Activated naive CD8-positive, alpha-beta T cell treated with anti-CD3 and anti-CD28 coated beads, Interleukin-2, amount 10 ng/mL, durations not matched to agents 7 days and 5 days (primary cell): ENCODE measurements at regions not wholly inside any gene's neighbourhood (a gene's known extent, or its start where the extent isn't known, plus 50 kb on each side); places are given as distances from the start of the nearest gene placed in this dataset.

Experiments used
- ATAC-seq: fragments of 150-1000 bp; cut with Tn5 transposase; one replicate; pipeline ENCODE4 v1.10.0; 2021; ENCODE audit warnings: low read depth, moderate library complexity
- POLR2A ChIA-PET: fragments of 350-600 bp; sonication (Branson Sonifier 250); formaldehyde crosslinking; loops from one replicate; lab custom pipeline; 2021; ENCODE audit warnings: antibody characterized with exemption; lab: Charles Lee
- DNase-seq: peaks from one replicate; pipeline ENCODE4 v3.0.0; 2021
- H3K27ac Mint-ChIP-seq: one replicate; pipeline ENCODE4 v1.8.0; 2022; ENCODE audit warnings: mild to moderate bottlenecking, mixed read lengths
- H3K27me3 Mint-ChIP-seq: one replicate; pipeline ENCODE4 v1.8.0; 2022; ENCODE audit warnings: mild to moderate bottlenecking, moderate library complexity, mixed read lengths
- H3K36me3 Mint-ChIP-seq: one replicate; pipeline ENCODE4 v1.8.0; 2021; ENCODE audit warnings: mild to moderate bottlenecking, mixed read lengths
- H3K4me1 Mint-ChIP-seq: one replicate; pipeline ENCODE4 v1.8.0; 2021; ENCODE audit warnings: mixed read lengths
- H3K4me3 Mint-ChIP-seq: one replicate; pipeline ENCODE4 v1.8.0; 2022; ENCODE audit warnings: mild to moderate bottlenecking, moderate library complexity, mixed read lengths
- H3K9me3 Mint-ChIP-seq: one replicate; pipeline ENCODE4 v1.8.0; 2021; ENCODE audit warnings: mixed read lengths

DNA sequence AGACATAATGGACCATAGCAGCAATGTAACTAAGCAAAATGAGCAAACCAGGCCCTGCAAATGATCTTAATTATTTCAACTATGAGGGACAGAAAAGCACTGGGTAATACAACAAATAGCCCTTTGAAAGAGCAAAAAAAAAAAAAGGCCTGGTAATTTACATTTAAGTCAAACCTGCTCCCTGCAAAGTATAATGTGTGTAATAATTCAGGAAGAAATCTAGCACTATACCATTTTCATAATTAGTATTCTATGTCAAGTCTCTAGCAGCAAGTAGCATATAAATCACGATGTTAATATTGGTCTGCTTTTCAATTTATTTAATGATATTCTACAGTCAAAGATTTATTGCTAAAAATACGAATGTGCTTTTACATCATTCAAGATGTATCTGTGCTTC lies 489.6 kb downstream of the BMP2 start:
- POLR2A ChIA-PET, result no interaction called here
- DNase-seq (no peak), ATAC-seq (no peak)
- Mint-ChIP-seq H3K27me3 (no peaks in the 10 kb centered on the region), H3K36me3 (no peaks in the 10 kb centered on the region), H3K27ac (no peak overlapping the region), H3K4me1 (no peaks in the 10 kb centered on the region), H3K9me3 (peaks cover 2% of the 10 kb centered on the region), H3K4me3 (no peak overlapping the region)

DNA sequence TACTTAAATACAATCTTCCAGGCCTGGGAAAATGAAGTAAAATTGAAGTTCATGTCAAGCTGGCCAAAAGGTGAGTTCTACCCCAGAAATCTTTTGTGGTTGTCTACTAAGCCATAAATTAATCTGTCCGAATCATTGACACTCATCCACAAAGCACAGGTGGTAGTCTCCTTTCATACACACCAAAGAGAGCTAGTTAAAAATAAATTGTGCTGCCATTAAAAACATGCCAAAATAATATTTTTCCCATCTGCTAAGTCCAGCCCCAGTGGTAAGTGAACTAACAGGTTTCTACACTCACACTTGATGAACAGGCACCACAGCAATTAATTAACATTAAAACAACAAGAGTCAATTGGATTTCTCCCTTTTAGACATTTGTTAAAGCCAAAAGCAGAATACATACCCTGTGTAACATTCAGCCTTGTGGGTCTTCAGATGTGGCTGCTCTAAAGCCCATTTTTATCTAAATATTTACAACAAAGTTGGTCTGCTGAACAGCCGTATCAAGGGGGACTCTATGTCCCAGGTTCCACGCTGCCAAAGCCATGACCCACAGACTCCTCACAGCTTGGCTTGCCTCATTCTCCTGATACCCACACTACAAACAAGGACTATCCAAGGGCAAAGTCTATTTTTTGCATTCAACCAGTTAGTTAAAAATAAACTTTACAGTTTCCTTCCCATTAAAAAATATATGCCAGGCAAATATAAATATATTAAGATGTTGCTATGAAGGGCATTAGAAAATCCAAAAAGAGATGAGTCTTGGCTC lies 490.4 kb downstream of the BMP2 start:
- no peak overlapping the region for H3K27ac Mint-ChIP-seq
- DNase-seq (no peak), ATAC-seq (no peak)
- H3K27me3 Mint-ChIP-seq, result no peaks in the 10 kb centered on the region
- POLR2A ChIA-PET, result no interaction called here
- no peak overlapping the region for H3K4me3 Mint-ChIP-seq
- no peaks in the 10 kb centered on the region for H3K4me1 Mint-ChIP-seq
- H3K36me3 Mint-ChIP-seq, result no peaks in the 10 kb centered on the region
- peaks cover 3% of the 10 kb centered on the region for H3K9me3 Mint-ChIP-seq

DNA sequence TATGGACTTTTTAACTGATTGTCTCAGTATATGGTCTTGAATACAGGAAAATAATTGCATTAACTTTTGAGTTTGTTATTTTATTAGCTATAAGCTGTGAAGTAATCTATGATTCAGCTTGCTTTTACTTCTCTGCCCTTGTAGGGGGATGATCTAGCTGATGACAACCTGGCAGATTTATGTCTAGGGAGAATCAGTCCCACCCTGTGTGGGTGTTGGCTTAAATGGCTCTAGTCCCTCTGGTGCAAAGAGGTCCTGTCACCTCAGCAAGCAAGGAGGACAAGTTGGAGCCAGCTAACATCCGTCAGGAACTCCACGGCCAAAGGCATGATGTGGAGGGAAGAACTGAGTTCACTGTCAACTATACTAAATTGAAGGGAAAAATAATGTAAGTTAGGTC lies 495.3 kb downstream of the BMP2 start:
- Mint-ChIP-seq H3K27me3 (no peaks in the 10 kb centered on the region), H3K9me3 (peaks cover 2% of the 10 kb centered on the region), H3K4me1 (no peaks in the 10 kb centered on the region), H3K27ac (no peak overlapping the region), H3K4me3 (no peak overlapping the region), H3K36me3 (no peaks in the 10 kb centered on the region)
- no peak for DNase-seq
- ATAC-seq, result no peak
- POLR2A ChIA-PET, result no interaction called here

DNA sequence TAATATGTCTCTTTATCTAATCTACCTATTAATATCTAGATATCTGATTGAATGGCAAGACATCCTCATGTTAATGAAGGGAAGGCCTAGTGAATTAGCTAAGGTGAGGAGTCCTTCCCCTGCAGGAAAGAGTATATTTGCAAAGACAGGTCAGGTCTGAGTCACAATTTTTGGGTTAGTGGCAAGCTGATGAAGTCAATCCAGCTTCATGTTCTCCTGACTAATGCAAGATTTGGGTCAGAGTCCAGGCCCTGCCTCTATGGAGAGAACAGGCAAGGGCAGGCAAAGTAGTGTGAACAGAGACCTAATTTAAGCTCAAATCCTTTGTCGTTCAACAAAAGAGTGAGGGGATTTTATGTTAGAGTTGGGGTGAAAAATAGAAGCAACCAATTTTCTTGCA lies 496.7 kb downstream of the BMP2 start:
- Mint-ChIP-seq H3K4me3 (no peak overlapping the region), H3K27ac (no peak overlapping the region), H3K36me3 (no peaks in the 10 kb centered on the region), H3K9me3 (peaks cover 2% of the 10 kb centered on the region), H3K4me1 (no peaks in the 10 kb centered on the region), H3K27me3 (no peaks in the 10 kb centered on the region)
- POLR2A ChIA-PET, result no interaction called here
- ATAC-seq (no peak), DNase-seq (no peak)

DNA sequence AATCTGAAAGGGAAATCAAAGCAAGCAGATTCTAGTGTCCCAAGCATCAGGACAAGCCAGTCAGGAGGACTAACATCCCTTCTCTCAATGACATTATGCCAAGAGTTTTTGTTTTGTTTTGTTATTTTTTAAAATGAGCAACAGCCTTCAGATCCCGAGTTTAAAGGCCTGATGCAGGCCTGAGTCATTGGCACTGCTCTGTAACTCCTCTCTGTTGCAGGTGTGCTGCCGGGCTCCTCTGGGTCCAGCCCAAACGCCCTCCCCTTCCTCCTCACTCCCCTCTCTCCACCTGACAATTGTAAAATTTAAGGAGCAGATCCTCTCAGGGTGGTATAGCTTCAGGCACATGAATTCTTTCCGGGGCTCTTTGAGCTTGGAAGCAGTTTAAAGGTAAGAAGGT lies 502.0 kb downstream of the BMP2 start:
- peaks cover 2% of the 10 kb centered on the region for H3K9me3 Mint-ChIP-seq
- POLR2A ChIA-PET, result no interaction called here
- H3K27ac Mint-ChIP-seq, result no peak overlapping the region
- H3K36me3 Mint-ChIP-seq, result no peaks in the 10 kb centered on the region
- DNase-seq (no peak), ATAC-seq (no peak)
- H3K4me3 Mint-ChIP-seq, result no peak overlapping the region
- no peaks in the 10 kb centered on the region for H3K27me3 Mint-ChIP-seq
- no peaks in the 10 kb centered on the region for H3K4me1 Mint-ChIP-seq

DNA sequence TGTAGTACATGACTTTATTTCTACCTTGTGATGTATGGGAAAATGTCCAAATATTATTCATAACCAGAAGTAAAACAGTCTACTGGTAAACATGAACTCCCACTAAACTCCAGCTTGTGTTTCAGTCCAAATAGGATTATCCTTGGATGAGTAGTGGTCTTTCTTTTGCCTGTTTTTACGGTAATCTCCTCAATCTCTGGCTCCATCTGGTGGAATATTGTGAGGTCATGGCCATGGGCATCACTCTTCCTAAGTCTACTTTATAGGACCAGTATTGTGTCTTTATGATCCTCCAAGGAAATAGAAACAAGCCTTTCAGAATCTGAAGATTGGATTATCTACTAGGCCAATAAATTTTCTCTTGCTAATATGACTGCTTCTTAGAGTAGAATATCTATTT lies 505.0 kb downstream of the BMP2 start:
- H3K36me3 Mint-ChIP-seq, result no peaks in the 10 kb centered on the region
- no peak overlapping the region for H3K4me3 Mint-ChIP-seq
- DNase-seq (no peak), ATAC-seq (no peak)
- H3K9me3 Mint-ChIP-seq, result peaks cover 2% of the 10 kb centered on the region
- no peak overlapping the region for H3K27ac Mint-ChIP-seq
- H3K27me3 Mint-ChIP-seq, result no peaks in the 10 kb centered on the region
- POLR2A ChIA-PET, result no interaction called here
- no peaks in the 10 kb centered on the region for H3K4me1 Mint-ChIP-seq

DNA sequence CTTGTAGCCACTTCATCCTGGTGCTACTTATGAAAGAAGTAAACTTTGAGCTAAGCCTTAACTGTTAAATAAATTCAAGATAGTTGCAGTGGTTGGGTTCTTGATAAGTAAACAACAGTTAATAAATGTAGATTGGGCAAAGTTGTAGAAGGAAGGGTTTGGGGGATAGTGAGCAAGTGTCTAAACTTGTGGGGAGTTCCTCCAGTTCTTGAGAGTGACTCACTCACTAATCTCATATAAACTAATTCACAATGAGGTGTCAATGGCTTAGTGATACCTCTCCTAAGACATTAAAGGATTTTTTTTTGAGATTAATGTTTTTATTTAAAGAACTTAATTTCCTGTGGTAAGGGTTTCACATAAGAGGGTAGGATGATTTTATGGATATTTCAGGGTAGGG lies 507.4 kb downstream of the BMP2 start:
- H3K27me3 Mint-ChIP-seq, result no peaks in the 10 kb centered on the region

DNA sequence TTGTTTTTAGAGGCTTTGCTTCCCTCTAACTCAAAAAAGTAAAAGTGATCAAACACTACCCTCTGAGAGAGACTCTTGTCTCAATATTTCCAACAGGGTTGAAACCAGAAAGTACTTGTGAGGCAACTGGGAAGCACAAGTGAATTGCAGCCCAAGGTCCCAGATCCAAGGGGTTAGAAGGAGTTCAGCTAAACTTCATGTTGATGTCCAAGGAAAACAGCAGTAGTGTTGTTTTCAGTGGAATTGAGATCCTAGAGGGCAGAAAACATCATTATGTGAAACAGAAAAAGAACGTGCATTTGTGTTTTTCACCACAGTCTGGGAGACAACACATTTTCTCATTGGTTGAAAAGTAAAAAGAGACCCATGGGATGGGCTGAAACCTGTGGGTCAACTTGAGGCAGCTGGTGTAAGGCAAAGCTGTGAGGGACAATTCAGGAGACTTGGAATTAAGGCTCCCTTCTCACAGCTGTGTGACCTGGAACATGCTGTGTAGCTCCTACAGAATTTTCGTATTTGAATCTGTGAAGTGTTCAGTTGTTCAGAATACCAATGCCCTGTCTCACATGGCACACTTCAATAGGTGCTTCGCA lies 508.3 kb downstream of the BMP2 start:
- Mint-ChIP-seq H3K36me3 (no peaks in the 10 kb centered on the region), H3K4me3 (no peak overlapping the region), H3K27me3 (no peaks in the 10 kb centered on the region), H3K27ac (no peak overlapping the region), H3K4me1 (no peaks in the 10 kb centered on the region), H3K9me3 (peaks cover 2% of the 10 kb centered on the region)
- no peak for DNase-seq
- ATAC-seq, result no peak
- POLR2A ChIA-PET, result no interaction called here

More for the DNA sequence above, 507.4 kb downstream of the BMP2 start:
- no peak for DNase-seq
- ATAC-seq, result no peak
- H3K4me3 Mint-ChIP-seq, result no peak overlapping the region
- H3K4me1 Mint-ChIP-seq, result no peaks in the 10 kb centered on the region
- H3K27ac Mint-ChIP-seq, result no peak overlapping the region
- POLR2A ChIA-PET, result no interaction called here
- H3K9me3 Mint-ChIP-seq, result peaks cover 2% of the 10 kb centered on the region
- no peaks in the 10 kb centered on the region for H3K36me3 Mint-ChIP-seq

DNA sequence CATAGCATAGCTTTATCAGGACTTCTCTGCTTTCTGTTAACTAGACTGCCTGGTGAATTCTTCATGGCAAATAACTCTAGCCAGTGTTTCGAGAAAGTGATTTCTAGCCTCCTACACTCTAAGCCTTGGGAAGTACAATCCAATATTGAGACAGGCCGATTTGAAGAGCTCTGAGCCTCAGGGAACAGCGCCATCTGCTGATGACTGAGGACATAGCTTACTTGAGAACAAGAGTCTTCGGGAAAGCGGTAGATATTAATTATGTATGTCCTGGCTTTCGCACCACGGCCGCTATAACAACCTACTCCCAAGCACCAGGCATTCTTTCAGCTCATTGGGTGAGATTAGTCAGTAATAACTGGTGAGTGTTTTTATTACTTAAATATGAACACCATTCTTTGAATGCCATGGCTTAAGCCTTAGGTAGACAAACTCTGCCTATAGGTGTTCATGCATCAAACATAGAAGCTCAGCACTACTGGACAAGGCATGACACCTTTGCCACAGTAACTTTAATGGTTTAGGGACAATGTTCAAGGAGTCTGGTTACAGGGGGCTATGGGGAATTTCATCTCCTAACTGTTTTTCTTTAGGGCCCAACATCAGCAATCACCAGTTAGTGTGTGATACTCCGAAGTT lies 518.6 kb downstream of the BMP2 start:
- H3K36me3 Mint-ChIP-seq, result no peaks in the 10 kb centered on the region

DNA sequence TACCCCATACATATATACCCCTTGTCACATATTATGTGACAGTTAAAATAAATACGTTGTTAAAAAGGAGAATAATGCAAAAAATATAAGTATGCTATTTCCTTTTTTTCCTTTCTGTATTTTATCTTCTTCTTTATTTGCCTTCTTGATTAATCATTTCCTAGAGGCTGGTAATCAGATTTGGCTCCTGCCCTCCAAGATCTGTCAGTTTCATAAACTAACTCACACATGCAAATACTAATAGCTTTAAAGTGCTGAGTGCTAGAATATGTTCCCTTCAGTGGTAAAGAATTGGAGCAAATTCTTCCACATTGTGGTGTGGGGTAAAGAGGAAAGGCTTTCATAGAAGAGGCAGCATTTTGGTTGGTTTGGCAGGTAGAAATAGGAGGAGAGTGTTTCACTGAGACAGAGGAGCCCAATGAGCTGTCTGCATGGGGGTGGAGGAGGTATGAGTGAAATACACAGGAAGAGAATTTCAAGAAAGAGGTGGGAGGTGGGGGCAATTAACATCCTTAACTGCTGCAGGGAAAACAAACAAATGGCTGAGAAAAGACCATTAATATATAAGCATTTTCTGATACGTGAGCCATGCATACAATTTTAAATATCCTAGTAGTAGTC lies 523.9 kb downstream of the BMP2 start:
- ATAC-seq, result no peak
- no peaks in the 10 kb centered on the region for H3K27me3 Mint-ChIP-seq
- POLR2A ChIA-PET, result no interaction called here

More for the DNA sequence above, 518.6 kb downstream of the BMP2 start:
- H3K4me1 Mint-ChIP-seq, result no peaks in the 10 kb centered on the region
- POLR2A ChIA-PET, result no interaction called here
- no peak overlapping the region for H3K4me3 Mint-ChIP-seq
- DNase-seq (peak; percentile 22), ATAC-seq (no peak)
- no peak overlapping the region for H3K27ac Mint-ChIP-seq
- H3K9me3 Mint-ChIP-seq, result peaks cover 4% of the 10 kb centered on the region
- H3K27me3 Mint-ChIP-seq, result no peaks in the 10 kb centered on the region

DNA sequence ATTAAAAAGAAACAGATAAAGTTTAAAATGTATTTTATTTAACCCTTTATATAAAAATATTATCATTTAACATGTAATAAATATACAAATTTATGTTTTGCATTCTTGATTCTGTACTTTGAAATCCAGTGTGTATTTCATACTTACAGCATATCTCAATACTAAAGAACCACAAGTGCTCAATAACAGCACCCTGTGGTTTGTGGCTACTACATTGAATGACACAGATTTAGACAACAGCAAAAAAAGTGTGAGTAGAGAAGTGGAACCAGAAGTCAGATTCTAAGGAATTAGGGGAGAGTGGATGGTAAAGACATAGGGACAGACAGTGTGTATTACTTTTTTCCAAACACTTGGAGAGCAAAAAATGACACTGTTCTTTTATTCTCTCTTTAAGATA lies 524.5 kb downstream of the BMP2 start:
- H3K4me1 Mint-ChIP-seq, result peaks cover 2% of the 10 kb centered on the region
- POLR2A ChIA-PET, result no interaction called here
- no peaks in the 10 kb centered on the region for H3K27me3 Mint-ChIP-seq

More for the DNA sequence above, 523.9 kb downstream of the BMP2 start:
- Mint-ChIP-seq H3K36me3 (no peaks in the 10 kb centered on the region), H3K4me3 (no peak overlapping the region), H3K4me1 (peaks cover 2% of the 10 kb centered on the region), H3K27ac (no peak overlapping the region), H3K9me3 (no peaks in the 10 kb centered on the region)
- DNase-seq, result no peak

DNA sequence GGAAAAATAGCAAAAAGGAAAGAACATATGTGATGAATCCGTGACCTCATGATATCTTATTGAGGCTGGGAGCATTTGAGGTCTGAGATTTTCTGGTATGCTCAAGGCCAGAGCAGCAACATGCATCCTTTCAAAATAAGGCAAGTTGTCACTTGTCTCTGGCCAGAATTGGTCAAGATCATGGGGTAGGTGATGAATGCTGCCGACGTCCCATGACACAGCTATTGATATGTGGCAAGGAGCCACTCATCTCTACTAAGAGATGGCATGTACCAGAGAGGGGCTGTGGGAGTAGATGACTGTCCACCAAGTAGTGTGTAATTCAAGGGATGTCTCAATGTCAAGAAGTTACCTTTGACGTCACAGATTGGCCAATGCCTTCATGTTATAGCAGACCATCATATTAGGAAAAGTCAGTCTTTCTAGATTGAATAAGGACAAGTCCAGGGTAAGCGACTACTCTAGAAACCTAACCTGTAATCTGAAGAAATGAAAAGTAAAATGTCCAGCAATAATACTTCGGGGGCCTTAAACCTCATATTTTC lies 527.4 kb downstream of the BMP2 start:
- peaks cover 2% of the 10 kb centered on the region for H3K4me1 Mint-ChIP-seq
- DNase-seq (no peak), ATAC-seq (no peak)
- no peaks in the 10 kb centered on the region for H3K9me3 Mint-ChIP-seq
- H3K27ac Mint-ChIP-seq, result no peak overlapping the region
- H3K4me3 Mint-ChIP-seq, result no peak overlapping the region
- POLR2A ChIA-PET, result no interaction called here
- H3K36me3 Mint-ChIP-seq, result no peaks in the 10 kb centered on the region
- H3K27me3 Mint-ChIP-seq, result no peaks in the 10 kb centered on the region

More for the DNA sequence above, 524.5 kb downstream of the BMP2 start:
- ATAC-seq (no peak), DNase-seq (no peak)
- Mint-ChIP-seq H3K9me3 (no peaks in the 10 kb centered on the region), H3K4me3 (no peak overlapping the region), H3K36me3 (no peaks in the 10 kb centered on the region), H3K27ac (no peak overlapping the region)

DNA sequence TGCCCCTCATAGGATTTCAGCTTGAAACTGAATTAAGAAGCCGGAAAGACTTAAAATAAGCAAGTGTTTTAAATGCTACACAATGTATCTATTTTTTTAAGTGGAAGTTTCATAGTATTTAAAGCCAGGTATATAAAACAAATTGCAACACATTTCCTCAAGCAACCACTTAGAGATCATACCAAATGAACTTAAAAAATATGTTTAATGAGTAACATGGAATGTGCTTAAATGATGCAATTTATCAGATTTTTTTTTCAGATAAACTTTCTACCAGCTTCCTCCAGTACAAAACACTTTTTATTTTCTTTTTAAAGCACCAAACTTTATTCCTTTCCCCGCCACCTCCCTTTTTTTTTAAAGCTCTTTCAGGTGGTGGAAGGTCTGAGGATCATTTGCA lies 534.3 kb downstream of the BMP2 start:
- ATAC-seq (no peak), DNase-seq (no peak)
- H3K4me1 Mint-ChIP-seq, result no peaks in the 10 kb centered on the region
- no peak overlapping the region for H3K4me3 Mint-ChIP-seq
- H3K27ac Mint-ChIP-seq, result no peak overlapping the region
- POLR2A ChIA-PET, result no interaction called here
- H3K27me3 Mint-ChIP-seq, result no peaks in the 10 kb centered on the region
- no peaks in the 10 kb centered on the region for H3K36me3 Mint-ChIP-seq
- peaks cover 2% of the 10 kb centered on the region for H3K9me3 Mint-ChIP-seq
